ENCODE measurements at regions not wholly inside any gene's neighbourhood (a gene's known extent, or its start where the extent isn't known, plus 50 kb on each side); places are given as distances from the start of the nearest gene placed in this dataset.

DNA sequence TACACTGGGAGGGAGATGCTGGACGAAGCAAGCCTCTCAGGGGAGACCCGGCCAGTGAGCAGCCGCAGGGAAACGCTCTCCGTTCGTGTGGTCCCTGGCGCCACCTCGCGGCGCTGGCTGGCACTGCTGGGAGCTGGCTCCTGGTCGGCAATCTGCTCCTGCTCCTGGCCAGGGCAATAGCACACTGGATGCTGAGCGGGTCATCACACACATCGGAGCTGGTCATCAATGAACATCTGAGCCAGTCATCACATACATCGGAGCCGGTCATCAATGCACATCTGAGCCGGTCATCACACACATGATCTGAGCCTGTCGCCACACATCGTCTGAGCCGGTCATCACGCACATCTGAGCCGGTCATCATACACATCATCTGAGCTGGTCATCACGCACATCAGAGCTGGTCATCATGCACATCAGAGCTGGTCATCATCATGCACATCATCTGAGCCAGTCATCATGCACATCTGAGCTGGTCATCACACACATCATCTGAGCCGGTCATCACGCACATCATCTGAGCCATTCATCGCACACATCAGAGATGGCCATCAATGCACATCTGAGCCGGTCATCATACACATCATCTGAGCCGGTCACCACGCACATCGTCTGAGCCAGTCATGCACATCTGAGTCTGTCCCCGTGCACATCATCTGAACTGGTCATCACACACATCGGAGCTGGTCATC lies 217.3 kb downstream of the RBFOX3 start:
- DNase-seq = peak; percentile 58 to 63

DNA sequence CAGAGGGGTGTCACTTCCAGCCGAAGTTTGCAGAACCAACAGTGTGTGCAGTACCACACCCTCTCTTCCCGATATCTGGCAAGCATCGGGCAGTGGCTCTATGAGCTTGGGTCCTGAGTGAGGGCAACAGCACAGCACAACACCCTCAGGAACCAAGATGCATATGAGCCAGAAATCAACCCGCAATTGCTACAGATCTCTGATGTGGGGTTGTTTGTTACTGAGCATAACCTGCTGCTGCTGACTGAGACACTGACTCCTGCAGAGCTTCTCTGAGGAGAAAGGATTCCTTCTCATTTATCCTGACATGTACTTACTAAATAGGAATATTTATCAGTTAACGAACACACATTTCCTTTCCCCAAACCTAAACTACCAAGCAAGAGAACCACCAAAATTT lies 218.3 kb downstream of the RBFOX3 start:
- DNase-seq = no peak

DNA sequence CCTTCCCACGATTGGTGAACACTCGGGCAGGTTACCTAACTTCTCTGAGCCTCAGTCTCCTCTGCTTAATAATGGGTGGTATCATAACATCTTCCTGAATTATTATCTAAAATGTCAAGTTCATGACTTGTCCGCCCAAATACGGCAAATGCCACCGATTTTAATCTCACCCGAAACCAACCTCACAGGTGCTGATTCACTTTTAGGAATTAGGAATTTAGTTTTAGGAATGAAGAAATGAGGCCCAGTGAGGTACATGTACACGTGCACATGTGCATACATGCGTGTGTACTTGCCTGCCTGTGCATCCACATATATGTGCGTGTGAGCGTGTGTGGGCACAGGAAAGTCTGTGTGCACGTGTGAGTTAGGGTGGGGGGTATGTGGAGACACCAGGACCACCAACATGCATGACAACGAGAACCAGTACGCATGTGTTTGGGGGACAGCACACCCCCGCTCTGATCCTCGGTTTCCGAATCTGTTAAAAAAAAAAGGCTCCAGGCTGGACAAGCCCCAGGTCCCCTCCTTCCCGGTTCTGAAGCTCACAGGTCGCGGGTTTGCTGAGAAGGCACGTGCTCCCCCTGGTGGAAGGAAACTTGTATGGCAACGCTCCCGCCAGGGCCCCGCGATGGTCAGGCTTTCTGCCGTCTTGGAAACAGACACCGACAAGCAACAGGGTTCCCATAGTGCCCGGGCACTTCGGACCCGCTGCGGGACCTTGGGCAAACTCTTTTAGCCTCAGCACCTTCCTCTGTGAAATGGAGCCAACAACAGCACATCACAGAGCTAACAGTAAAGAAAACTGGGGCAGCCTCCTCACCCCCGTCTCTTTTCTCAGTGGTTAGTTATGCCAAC lies 219.2 kb downstream of the RBFOX3 start:
- peak; percentile 30 to 37 for DNase-seq

DNA sequence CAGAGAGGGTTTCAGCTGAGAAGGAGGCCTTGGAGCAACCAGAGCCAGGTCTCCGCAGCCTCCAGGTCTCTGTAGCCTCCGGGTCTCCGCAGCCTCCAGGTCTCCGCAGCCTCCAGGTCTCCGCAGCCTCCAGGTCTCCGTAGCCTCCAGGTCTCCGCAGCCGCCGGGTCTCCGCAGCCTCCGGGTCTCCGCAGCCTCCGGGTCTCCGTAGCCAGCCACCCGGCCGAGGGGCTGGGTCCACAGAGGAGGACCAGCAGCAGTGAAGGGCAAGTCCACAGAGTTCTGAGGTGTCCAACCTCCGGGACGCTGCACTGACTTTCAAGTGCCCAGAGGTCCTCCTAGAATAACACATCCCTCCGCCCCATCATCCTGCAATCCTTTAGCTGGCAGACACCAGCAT lies 221.0 kb downstream of the RBFOX3 start:
- DNase-seq = no peak

DNA sequence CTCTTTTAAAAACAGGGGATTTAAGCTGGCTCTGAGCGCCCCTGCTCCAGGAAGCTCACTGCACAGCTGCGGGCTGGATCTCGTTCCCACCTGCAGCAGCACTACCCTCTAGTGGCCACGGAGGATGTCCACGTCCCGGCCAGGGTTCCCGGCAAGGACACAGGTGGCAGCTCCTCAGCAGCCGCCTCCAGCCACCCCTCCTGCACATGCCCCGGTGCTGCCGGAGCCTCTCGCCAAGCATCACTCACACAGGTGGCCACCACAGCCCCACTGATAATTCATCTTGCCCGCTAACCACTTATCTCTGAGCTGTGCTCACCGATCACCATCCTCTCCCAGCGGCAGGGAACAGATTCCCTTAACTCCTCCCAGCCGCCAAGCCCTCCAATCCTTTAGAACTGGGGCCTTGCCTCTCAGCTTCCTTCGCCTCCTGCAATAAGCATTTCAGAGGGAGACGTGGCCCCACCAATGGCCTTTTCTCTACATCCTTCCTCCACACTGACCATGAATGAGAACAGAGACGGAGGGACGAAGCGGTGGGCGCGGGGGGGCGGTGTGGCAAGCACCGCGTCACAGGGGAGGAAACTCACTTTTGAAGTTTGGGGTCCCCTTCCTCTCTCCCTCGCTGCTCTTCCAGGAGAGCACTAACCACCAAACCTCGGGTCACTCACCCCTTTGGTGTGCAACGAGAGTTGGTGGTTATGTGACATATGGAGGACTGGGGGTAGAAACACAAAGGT lies 222.1 kb downstream of the RBFOX3 start:
- DNase-seq = peak in 1 of 2 donors; percentile 18

DNA sequence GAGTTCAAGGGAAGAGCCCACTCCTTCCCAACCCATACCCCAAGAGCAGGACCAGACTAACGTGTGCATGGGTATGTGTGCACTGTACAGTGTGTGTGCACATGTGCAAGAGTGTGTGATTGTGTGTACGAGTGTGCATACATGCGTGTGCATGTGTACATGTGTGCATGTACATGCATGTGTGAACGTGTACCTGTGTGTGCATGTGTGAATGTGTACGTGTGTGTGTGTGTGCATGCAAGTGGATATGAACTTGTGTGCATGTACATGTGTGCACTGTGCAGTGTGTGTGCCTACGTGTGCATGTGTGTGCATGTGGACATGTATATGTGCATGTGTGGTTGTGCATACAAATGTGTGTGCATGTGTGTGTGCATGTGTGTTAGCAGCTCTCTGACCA lies 223.1 kb downstream of the RBFOX3 start:
- DNase-seq = no peak

DNA sequence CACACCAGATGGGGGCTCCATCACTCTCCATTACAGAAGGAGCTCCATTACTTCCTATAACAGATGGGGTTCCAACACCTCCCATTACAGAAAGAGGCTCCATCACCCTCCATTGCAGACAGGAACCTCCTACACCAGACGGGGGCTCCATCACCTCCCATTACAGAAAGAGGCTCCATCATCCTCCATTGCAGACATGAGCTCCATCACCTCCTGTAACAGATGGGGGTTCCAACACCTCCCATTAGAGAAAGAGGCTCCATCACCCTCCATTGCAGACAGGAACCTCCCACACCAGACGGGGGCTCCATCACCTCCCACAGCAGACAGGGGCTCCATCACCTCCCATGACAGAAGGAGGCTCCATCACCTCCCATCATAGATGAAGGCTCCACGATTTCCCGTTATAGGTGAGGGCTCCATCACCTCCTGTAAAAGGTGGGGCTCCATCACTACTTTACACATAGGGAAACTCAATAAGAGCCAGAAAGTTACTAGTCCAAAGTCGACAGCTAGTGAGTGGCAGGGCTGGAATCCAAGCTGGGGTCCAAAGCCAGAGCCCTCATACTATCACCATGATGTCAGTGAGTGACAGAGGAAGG lies 224.8 kb downstream of the RBFOX3 start:
- DNase-seq = no peak

DNA sequence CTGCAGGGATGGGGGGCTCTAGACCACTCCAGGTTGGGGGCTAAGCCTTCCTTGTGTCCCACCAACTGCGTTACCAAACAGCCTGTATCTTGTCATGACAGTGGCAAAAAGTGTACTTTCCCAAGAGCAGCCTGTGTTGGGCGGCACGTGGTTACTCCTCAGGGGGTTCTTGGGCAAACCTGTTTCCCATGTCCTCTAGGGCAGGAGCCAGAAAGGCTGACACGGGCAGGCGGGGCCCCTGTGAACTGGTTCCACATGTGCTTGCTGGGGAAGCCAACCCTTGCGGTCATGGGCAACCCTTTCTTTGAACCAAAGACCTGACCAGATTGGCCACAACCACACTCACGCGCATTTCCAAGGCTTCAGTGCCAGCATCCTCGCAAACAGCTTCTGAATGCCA lies 228.5 kb downstream of the RBFOX3 start:
- DNase-seq = no peak

DNA sequence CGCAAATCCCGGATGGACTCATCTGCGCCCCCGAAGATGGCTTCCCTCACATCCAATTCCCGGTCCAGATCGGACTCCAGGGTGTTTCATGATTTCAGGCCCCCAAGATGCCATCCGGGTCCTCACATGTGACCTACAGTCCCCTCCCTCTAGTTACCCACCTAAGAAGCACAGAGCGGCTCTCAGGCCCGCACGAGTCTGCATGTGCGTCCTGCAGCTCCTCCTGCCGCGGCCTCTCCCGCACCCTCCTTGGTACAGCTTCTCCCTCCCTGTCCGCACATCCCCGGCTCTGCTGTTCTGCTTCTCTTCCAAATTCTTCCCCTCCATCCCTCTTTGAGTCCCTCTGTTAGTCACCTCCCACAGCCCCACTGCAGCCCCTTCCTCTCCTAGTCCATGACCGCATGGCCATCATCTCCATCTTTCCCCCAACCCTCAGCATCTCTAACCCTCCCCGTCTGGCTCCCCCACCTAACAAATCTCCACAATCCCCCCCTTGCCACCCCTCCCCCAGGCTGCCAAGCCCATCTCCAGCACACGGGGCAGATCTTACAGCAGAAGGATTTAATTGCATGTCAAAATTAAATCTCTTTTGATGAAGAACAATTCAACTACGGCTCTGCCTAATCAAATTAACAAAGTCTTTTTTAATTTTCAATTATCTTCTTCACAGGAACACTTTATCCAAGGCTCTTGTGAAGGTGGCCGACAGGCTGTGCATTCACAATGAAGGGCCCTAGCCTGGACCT lies 231.0 kb downstream of the RBFOX3 start:
- no peak for DNase-seq

DNA sequence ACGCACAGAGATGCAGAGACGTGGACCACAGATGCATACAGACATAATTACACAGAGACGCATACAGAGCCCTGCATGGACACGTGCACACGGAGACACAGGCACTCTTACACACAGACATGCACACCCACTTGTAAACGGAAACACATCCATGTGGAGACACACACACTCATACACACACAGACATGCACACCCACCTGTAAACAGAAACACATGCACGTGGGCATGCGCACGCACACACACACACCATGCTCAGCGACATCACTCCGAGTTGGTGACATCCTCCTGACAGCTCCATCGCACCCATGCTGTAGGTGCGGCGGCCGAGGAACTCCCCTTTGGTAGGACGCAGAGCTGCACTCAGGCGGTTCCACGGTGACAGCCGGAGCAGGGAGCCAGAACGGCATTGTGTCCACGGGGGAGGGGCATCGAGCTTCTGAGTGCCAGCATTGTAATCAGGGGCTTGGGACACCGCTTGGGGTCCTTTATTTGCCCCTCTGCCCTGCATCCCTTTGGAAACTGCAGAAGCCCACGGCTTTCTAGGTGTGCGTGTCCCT lies 233.5 kb downstream of the RBFOX3 start:
- no peak for DNase-seq

DNA sequence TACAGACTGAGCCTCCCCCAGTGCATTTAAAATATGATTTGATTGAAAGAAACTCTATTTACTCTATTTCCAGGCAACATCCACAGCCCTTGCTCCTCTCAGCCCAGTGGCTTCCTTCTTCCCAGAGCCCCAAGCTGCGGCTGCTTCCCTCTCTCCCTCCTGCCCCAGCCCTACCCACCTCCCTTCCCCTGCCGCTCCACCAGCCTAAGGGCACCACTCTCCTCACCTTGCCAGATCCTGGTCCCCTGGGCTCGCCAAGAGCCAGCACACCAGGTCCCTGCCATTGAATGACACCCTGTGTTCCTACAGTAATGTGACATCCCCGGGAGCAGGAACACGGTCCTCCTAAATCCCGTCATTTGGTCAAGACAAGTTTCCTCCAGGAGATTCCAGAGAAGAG lies 236.0 kb downstream of the RBFOX3 start:
- no peak for DNase-seq

DNA sequence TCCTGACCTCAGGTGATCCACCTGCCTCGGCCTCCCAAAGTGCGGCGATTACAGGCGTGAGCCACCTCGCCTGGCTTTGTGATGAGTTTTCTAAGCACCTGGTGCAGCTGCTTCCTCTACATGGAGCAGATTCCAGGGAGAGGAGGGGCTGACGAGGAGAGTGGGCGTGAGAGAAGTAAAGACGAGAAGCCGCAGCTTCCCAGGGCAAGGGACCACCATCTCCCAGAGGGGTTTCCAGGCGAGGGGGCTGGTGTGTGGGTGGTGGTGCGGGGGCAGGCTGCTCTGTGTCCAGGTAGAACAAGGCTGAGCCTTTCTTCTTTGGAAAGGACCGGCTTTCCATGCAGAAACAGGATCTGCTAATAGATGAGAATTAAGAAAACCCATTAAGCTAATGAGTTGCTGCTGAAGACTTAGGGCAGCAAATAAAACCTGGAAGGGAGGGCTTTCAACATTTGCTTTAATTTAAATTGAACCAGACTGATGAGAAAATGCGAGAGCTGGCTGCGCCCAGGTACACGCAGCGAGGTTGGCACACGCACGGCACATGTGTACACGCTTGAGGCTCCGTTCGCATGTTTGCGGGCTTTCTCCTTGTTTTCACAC lies 236.7 kb downstream of the RBFOX3 start:
- no peak for DNase-seq

DNA sequence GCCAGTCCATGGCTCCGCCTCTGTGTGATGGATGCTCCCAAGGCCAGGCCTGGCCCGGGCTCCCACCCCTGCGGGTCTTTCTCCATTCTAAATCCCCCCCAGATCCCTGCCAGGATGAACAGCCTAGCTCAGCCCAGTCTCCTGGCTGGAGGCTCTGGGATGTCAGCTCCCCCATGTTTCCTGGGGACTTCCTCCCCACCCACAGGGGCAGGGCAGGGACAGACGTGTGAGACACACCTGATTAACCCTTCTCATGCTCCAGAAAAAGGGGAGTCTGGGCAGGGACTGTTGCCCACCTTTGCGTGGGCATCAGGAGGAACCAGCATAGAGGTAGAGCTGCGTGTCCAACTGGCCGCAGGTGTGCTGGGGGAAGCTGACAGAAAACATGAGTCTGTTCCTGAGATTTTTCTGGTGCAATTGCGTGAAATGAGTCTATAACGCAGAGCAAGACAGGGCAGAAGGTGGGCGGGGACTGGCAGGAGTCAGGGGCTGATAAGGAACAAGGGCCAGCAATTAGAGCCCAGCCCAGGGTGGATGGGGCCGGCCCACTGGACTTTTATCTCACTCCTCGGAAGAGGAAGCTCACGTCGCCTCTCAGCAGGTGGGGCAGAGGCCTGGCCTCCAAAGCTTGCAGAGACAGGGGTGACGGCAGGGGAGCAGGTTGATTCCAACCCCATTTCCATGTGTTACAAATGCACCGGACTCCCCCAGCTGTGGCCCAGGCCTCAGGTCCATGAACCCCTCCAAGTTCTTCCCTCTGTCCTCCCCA lies 238.2 kb downstream of the RBFOX3 start:
- DNase-seq = no peak

DNA sequence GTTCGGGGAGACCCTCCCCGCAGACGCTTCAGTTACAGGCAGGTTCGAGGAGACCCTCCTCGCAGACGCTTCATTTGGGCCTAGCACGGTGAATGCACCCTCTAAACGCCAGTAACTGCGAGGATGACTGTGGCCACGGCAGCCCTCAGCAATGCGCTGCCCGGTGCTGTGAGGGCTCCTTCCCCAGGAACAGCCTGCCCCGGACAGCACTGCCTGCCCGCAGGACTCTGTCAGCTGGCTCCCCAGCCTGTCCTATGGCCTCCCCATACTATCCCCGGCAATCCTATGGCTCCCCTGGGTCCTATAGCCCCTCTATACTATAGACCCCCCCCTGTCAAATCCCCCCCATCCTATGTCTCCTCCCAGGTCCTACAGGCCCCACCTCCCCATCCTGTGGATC lies 238.9 kb downstream of the RBFOX3 start:
- no peak for DNase-seq

DNA sequence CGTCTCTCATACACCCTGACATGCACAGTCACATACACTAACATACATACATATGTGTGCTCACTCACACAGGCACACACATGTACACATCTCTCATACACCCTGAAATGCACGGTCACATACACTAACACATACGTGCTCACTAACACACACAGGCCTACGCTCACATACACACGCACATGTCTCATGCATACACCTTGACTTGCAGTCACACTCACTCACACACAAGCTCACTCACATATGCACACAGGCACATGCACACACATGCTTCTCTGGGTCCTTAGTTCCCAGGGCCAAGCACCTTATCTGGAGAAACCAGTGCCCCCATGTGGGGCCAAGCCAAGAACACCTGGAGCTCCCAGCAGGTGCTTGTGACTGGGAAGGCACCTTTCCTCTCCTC lies 240.3 kb downstream of the RBFOX3 start:
- no peak for DNase-seq

DNA sequence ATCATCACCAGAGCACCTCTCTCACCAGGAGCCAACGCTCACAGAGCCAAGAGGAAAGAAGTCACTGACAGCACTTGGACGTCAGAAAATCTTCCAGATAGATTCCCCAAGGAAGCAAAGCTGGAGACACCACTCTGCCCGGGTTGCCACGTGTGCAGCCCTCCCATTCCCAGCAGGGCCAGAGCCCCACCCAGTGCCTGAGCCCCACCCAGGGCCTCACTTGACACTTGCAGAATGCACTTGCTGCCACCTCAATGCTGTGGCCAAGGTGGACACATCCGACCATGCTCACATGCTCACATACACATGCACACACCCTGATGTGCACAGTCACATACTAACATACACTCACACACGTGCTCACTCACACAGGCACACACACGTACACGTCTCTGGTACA lies 240.7 kb downstream of the RBFOX3 start:
- no peak for DNase-seq

DNA sequence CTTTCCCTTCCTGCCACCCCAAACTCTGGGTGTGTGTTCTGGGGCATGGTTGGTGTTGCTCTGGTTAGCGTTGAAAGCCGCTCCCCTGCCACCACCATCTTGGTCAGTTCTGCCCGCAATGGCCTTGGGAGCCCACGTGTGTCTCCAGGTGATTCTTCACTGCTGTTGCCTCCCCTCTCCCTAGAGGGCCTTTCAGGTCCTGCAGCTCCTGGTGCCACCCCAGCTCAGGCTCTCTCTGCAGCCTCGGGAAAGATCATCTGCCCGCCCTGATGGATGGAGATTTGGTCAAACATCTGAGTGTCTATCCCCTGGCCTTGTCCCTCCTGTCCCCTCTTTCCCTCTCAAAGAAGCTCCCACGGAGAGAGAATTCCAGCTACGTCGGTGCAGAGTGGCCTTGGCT lies 241.3 kb downstream of the RBFOX3 start:
- DNase-seq = no peak

DNA sequence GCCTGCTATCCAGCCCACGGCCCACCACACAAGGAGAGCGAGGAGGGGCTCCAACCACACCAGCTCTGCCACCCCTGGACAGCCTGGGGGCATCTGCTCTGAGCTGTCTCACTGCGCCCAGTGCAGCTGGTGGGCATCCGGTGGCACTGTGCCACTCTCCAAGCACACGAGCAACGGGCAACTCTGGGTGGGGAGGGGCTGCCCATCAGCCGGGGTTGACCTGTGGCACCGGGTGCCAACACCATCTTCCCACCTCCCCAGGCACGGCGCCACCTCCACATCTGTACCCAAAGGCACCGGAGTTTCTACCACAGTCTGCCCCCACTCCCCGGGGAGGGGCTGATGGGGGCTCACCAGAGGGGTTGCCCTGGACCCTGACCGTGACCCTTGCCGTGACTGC lies 241.8 kb downstream of the RBFOX3 start:
- no peak for DNase-seq

DNA sequence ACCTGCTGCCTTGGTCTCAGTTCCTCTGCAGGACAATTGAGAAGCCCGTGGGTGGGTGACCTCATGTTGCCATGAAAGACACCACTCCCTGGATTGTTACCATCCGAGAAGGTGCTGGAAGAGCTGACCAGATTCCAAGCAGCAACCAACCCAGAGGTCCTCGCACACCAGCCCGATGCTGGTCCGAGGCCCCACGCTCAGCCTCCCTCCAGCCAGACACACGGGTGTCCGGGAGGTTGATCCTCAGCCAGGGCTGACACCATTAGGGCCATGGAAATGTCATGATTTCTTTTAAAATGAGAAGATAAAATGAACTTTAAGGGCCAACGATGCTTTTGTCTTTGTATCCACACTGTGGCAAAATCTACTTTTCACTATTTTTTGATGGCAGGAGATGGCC lies 242.3 kb downstream of the RBFOX3 start:
- no peak for DNase-seq

DNA sequence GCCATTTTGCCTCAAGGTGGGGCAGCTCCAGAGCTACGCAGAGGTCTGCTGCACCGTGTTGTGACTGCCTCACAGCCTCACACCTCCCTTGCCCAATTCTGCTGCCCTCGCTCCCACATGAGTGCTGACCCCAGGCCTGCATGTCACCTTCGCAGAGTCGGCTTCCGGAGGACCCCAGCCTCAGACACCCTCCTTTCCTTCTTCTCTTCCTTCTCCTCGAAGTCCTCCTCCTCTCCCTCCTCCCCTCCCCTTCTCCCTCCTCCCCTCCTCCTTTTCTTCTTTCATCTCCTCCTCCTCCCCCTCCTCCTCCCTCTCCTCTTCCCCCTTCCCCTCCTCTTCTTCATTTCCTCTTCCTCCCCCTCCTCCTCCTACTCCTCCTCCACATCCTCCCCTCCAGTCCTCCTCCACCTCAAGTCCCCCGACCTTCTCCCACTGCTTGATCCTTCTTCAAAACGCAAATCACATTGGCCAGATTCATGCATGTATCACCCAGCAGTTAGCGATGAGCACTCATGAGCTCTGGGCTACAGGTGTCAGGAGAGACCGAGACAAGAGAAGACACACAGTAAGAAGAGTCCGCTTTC lies 243.8 kb downstream of the RBFOX3 start:
- DNase-seq = no peak
